Dendritic cell treated with granulocyte-macrophage colony-stimulating factor and Interleukin-4, amounts not matched to agents 40 ng/mL and 50 ng/mL, for 4 days (primary cell): ENCODE measurements at regions not wholly inside any gene's neighbourhood (a gene's known extent, or its start where the extent isn't known, plus 50 kb on each side); places are given as distances from the start of the nearest gene placed in this dataset.

Source experiments
- H3K27ac Mint-ChIP-seq: one replicate; pipeline ENCODE4 v1.8.0; 2022; ENCODE audit warnings: mild to moderate bottlenecking, mixed read lengths
- H3K27me3 Mint-ChIP-seq: one replicate; pipeline ENCODE4 v1.8.0; 2022; ENCODE audit warnings: mild to moderate bottlenecking, mixed read lengths
- H3K36me3 Mint-ChIP-seq: one replicate; pipeline ENCODE4 v1.8.0; 2022; ENCODE audit warnings: low read depth, mixed read lengths
- H3K4me1 Mint-ChIP-seq: one replicate; pipeline ENCODE4 v1.8.0; 2022; ENCODE audit warnings: low read depth, mixed read lengths
- H3K4me3 Mint-ChIP-seq: one replicate; pipeline ENCODE4 v1.8.0; 2022; ENCODE audit warnings: mild to moderate bottlenecking, moderate library complexity, mixed read lengths
- H3K9me3 Mint-ChIP-seq: one replicate; pipeline ENCODE4 v1.8.0; 2022; ENCODE audit warnings: mixed read lengths
- intact Hi-C: fragments of 100-400 bp; cut with micrococcal nuclease; formaldehyde crosslinking; loops from one replicate; pipeline ENCODE4 v1.15.0; 2022

DNA sequence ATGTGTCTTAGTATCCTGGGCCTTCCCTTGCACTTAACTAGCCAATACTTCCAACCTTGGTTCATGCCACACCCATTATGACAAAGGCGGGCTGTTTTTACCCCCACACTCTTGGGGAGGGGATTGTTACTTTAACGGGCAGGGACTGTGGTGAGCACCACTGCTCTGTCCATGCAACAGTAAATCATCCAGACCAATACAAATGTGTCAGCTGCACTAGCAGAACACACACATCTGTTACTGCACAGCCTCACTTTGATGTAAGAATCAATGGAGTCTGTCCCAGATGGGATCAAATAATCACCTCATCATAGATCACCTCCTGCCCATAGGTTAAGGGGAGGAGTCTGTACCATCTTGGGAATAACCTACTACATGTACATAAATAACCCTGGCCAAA, 58.1 kb downstream of the NPAP1 start:
- Mint-ChIP-seq H3K4me3 (no peak overlapping the region), H3K27me3 (no peaks in the 10 kb centered on the region), H3K4me1 (no peaks in the 10 kb centered on the region), H3K9me3 (peaks cover 33% of the 10 kb centered on the region), H3K27ac (no peak overlapping the region), H3K36me3 (no peaks in the 10 kb centered on the region)
- intact Hi-C loops: no loop called here

DNA sequence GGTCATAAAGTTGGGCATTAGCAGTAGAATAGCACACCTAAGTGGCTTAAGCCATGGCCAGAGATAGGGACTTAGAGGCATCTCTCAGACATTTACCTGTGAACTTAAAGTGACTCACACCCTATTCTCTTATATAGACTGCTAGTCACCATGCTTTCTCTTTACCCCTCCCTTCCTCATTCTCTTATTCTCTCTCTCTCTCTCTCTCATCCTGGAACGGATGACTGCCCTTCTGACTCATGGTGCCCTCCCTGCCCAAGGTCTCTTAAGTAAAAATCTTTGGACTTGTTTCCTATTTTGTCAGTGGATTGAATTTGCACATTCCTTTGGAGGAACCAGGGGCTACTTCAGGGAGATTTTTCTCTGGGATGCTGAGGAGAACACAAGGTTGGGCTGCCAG, 58.8 kb downstream of the NPAP1 start:
- H3K36me3 Mint-ChIP-seq: no peaks in the 10 kb centered on the region

DNA sequence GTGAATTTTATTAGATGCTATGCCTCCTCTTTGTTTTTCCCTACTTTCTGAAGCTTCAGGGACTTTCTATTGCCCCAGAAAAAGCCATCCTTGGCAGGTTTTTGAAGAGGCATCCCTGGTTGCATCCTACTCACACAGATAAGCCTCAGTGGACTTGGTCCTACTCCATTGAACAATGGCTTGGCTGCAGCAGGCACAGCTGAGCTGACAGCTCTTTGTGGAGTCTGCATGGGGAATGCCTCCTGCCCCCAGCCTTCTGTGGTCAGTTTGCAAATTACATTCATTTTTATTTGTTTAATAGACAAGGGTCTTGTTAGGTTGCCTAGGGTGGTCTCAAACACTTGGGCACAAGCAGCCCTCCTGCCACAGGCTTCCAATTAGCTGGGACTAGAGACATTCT, 69.7 kb downstream of the NPAP1 start:
- no peaks in the 10 kb centered on the region for H3K27me3 Mint-ChIP-seq
- intact Hi-C loops: no loop called here
- H3K4me1 Mint-ChIP-seq: no peaks in the 10 kb centered on the region
- peaks cover 39% of the 10 kb centered on the region for H3K9me3 Mint-ChIP-seq
- H3K4me3 Mint-ChIP-seq: no peak overlapping the region
- no peak overlapping the region for H3K27ac Mint-ChIP-seq
- H3K36me3 Mint-ChIP-seq: no peaks in the 10 kb centered on the region

More for the DNA sequence above, 58.8 kb downstream of the NPAP1 start:
- intact Hi-C loops: no loop called here
- Mint-ChIP-seq H3K27ac (no peak overlapping the region), H3K4me3 (no peak overlapping the region), H3K27me3 (no peaks in the 10 kb centered on the region), H3K9me3 (peaks cover 25% of the 10 kb centered on the region), H3K4me1 (no peaks in the 10 kb centered on the region)

DNA sequence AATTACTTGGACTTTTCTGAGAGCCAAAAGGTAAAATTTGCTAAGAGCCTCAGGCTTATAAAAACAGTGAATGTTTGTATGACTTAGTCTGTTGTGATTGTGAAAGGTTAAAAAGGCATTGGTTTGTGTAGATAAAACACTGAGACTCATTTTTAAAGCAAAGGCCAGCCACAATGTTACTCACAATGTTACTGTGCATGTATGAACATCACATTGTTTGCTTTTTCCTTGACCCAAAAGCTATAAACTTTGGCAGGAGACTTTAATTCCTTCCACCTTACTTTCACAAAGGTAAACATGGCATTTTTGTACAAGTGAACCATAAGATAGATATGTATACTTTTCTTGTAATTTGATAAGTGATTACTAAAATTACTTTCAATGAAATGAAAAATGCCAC, 70.5 kb downstream of the NPAP1 start:
- Mint-ChIP-seq H3K9me3 (peaks cover 32% of the 10 kb centered on the region), H3K36me3 (no peaks in the 10 kb centered on the region), H3K27ac (no peak overlapping the region), H3K27me3 (no peaks in the 10 kb centered on the region), H3K4me3 (no peak overlapping the region), H3K4me1 (no peaks in the 10 kb centered on the region)
- intact Hi-C loops: no loop called here

DNA sequence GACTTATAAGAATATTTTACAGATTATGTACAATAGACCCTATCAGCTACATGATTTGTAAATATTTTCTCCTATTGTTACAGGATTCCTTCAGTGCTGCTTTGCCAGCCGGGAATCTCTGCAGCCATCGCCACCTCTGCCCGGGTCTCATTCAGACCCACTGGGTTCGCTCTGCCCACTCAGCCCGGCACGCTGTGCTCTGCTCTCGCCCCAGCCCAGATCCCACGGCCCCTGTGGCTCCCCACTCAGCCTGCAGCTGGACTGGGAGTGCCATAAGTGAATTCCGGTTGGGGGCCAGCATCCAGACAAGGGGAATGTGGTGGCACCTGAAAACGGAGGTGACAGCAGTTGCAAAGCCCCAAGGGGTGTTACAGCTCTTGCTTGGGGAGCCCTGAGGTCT, 71.8 kb downstream of the NPAP1 start:
- Mint-ChIP-seq H3K4me1 (no peaks in the 10 kb centered on the region), H3K27me3 (no peaks in the 10 kb centered on the region), H3K9me3 (peaks cover 21% of the 10 kb centered on the region), H3K27ac (no peak overlapping the region), H3K4me3 (no peak overlapping the region), H3K36me3 (no peaks in the 10 kb centered on the region)
- intact Hi-C loops: no loop called here

DNA sequence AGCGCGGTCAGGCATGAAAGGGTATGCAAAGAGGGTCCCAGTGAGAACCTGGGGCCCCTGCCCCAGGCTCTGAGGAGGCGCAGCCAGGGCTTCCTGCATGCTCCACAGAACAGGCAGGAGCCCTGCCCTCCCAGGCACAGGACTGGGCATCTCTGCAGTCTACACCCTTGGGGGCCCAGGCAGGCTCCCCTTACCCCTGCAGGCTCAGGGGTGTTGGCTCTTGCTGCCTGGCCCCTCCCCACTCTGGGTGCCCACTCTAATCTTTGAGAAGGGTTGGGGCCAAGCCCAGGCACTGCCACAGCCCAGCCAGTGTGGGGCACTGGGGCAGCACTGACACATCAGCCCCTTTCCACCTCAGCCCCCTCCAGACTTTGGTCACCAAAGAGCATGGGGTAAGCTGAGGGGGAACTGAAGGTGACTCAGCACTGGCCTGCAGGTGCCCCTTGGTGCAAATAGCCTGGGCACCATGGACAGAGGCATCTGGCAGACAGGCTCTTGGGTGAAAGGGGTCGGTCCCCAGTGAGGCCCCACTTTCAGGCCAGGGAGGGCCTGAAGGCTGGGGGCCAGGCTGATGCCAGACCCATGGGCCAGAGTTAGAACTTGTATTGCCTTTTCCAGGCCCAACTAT, 73.4 kb downstream of the NPAP1 start:
- Mint-ChIP-seq H3K27ac (no peak overlapping the region), H3K9me3 (peaks cover 21% of the 10 kb centered on the region), H3K4me1 (no peaks in the 10 kb centered on the region), H3K36me3 (no peaks in the 10 kb centered on the region), H3K4me3 (no peak overlapping the region), H3K27me3 (no peaks in the 10 kb centered on the region)
- intact Hi-C loops: no loop called here

DNA sequence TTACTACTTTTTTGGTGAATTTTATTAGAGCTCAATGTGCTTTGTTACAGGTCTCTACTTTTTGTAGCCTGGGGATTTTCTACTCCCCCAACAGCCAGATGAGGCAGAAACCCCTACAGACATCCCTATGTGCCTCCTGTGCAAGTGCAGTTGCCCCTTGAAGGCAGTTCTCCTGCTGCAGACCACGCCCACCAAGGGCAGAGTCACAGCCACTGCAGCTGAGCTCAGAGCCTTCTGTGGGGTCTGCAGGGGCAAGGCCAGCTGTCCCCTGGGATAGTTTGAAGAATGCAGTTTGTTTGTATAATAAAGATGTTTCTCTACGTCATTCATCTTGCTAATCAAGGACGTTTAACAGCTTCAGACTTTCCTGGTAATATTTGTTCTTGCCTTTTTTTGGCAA, 76.8 kb downstream of the NPAP1 start:
- Mint-ChIP-seq H3K36me3 (no peaks in the 10 kb centered on the region), H3K9me3 (peaks cover 30% of the 10 kb centered on the region), H3K27me3 (no peaks in the 10 kb centered on the region), H3K4me1 (no peaks in the 10 kb centered on the region), H3K4me3 (no peak overlapping the region), H3K27ac (no peak overlapping the region)
- intact Hi-C loops: no loop called here

DNA sequence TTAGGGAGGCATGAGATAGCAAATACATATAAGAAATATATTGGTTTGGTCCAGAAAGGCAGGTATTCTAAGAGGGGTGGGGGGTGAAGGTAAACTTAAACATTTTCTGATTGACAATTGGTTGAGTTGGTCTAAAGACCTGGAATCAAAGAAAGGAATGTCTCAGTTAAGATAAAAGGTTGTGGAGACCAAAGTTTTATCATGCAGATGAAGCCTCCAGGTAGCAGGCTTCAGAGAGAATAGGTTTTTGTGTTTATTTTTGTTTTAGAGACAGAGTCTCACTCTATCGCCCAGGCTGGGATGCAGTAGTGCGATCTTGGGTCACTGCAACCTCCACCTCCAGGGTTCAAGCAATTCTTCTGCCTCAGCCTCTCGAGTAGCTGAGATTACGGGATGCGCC, 80.5 kb downstream of the NPAP1 start:
- intact Hi-C loops: no loop called here
- no peaks in the 10 kb centered on the region for H3K4me1 Mint-ChIP-seq
- H3K4me3 Mint-ChIP-seq: no peak overlapping the region
- peaks cover 15% of the 10 kb centered on the region for H3K9me3 Mint-ChIP-seq
- H3K27ac Mint-ChIP-seq: no peak overlapping the region
- H3K36me3 Mint-ChIP-seq: no peaks in the 10 kb centered on the region
- H3K27me3 Mint-ChIP-seq: no peaks in the 10 kb centered on the region

DNA sequence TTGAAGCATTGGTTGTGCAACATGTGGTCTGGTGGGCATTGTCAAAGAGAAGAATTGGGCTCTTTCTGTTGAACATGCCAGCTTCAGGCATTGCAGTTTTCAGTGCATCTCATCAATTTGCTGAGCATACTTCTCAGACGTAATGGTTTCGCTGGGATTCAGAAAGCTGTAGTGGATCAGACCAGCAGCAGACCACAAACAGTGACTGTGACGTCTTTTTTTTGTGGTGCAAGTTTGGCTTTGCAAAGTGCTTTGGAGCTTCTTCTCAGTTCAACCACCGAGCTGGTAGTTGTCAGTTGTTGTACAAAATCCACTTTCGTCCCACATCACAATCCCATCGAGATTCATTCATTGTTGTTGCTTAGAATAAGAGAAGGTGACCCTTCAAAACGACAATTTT, 84.5 kb downstream of the NPAP1 start:
- Mint-ChIP-seq H3K4me1 (no peaks in the 10 kb centered on the region), H3K27ac (no peak overlapping the region), H3K9me3 (peaks cover 15% of the 10 kb centered on the region), H3K4me3 (no peak overlapping the region), H3K36me3 (no peaks in the 10 kb centered on the region), H3K27me3 (no peaks in the 10 kb centered on the region)
- intact Hi-C loops: no loop called here

DNA sequence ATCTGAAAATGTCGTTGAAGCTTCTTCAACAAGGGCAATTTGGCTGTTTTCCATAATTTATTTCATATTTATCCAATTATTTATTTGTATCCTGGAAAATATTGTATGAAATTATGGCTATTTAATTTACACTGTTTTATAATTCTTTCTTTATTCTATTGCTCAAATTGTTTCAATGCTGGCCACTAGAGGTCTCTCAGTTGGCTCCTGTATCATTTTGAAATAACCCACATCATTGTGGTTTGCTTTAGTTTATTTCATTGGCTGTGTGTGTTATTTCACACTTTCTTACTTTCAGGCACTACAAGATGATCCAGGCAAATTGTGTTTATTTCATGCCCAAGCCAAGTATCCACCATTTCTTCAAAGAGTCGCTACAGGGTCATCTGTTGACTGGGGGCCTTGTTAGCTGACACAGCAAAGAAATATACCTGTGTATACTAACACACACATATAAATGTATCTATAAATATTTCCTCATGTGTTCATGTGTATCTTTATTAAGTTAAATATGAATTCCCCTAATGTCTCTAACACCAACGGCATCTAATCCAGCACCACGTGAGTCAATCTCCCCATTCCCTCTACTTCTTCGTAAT, 86.2 kb downstream of the NPAP1 start:
- intact Hi-C loops: no loop called here
- Mint-ChIP-seq H3K27me3 (no peaks in the 10 kb centered on the region), H3K36me3 (no peaks in the 10 kb centered on the region), H3K4me1 (no peaks in the 10 kb centered on the region), H3K4me3 (no peak overlapping the region), H3K9me3 (peaks cover 8% of the 10 kb centered on the region), H3K27ac (no peak overlapping the region)

DNA sequence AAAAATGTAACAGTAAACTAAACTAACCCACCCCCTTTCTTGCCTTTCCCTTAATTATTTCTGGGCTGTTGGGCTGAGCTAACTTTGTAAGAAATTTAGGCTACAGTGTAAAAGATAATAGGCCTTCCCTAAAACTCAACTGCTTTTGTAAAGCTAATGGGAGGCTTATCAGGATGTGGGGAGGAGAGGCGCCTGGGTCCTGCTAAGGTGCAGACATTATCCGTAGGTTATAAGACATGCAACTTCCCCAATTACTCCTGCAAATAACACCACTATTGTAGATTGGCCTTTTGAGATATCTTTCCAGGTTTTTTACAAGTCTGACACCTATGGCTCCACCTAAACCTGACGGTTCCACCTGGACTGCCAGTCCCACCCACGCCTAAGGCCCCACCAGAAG, 88.3 kb downstream of the NPAP1 start:
- H3K4me1 Mint-ChIP-seq: no peaks in the 10 kb centered on the region
- H3K27me3 Mint-ChIP-seq: no peaks in the 10 kb centered on the region
- H3K9me3 Mint-ChIP-seq: no peaks in the 10 kb centered on the region
- H3K4me3 Mint-ChIP-seq: no peak overlapping the region
- intact Hi-C loops: no loop called here
- no peak overlapping the region for H3K27ac Mint-ChIP-seq
- no peaks in the 10 kb centered on the region for H3K36me3 Mint-ChIP-seq

DNA sequence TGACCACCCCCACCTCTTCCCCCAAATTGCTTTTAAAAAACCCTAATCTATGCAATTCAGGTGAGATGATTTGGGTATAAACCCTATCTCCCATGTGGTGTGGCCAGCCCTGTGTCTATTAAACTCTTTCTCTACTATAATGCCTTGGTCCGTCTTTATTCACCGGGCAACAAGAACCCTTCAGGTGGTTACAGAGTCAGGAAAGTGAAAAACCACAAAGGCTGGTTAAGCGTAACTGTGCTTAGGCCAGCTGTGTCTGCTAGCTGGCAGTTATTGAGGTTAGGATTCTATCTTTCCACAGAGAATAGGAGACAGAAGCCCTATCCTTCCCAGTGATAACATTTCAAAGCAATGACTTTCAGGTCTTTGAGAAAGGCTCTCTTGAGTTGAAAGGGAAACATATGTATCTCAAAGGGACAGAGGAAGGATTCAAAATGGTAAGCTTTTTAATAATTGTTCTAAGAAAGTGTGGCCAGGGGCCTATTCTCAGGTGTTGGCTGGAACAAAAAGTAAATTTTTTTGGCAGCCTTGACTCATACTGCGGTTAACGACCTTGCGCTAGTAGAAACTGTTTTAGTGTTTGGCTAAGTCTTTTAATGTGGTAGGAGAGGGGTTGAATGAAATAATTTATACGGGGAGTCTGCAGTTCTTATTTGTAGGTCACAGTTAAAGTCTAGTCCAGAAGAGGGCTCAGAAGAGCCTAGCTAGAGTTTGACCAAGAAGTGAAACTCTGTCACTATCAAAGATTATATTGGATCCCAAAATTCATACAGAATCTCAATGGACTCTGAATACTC, 89.0 kb downstream of the NPAP1 start:
- no peak overlapping the region for H3K27ac Mint-ChIP-seq
- no peak overlapping the region for H3K4me3 Mint-ChIP-seq
- H3K9me3 Mint-ChIP-seq: no peaks in the 10 kb centered on the region
- H3K36me3 Mint-ChIP-seq: no peaks in the 10 kb centered on the region
- no peaks in the 10 kb centered on the region for H3K27me3 Mint-ChIP-seq
- H3K4me1 Mint-ChIP-seq: no peaks in the 10 kb centered on the region
- intact Hi-C loops: no loop called here

DNA sequence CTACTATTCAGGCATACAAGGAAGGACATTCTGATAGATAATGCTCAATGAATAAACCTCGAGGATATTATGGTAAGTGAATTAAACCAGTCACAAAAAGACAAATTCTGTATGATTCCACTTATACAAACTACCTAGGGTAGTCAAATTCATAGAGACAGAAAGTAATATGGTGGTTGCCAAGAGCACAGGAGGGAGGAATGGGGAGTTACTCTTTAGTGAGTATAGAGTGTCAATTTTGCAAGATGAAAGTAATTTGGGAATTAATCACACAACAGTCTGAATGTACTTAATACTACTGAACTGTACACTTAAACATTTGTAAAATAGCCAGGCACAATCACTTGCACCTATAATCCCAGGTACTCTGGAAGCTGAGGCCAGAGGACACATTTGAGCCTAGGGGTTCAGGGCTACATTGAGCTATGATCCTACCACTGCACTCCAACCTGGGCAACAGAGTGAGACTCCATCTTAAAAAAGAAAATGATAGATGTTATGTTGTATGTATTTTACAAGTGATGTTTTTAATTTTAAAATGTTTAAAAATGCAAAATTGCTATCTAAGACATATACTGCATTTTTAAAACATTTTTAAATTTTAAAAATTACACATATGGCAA, 91.0 kb downstream of the NPAP1 start:
- Mint-ChIP-seq H3K27me3 (no peaks in the 10 kb centered on the region), H3K36me3 (no peaks in the 10 kb centered on the region), H3K27ac (no peak overlapping the region), H3K4me1 (no peaks in the 10 kb centered on the region), H3K9me3 (peaks cover 3% of the 10 kb centered on the region), H3K4me3 (no peak overlapping the region)
- intact Hi-C loops: no loop called here

DNA sequence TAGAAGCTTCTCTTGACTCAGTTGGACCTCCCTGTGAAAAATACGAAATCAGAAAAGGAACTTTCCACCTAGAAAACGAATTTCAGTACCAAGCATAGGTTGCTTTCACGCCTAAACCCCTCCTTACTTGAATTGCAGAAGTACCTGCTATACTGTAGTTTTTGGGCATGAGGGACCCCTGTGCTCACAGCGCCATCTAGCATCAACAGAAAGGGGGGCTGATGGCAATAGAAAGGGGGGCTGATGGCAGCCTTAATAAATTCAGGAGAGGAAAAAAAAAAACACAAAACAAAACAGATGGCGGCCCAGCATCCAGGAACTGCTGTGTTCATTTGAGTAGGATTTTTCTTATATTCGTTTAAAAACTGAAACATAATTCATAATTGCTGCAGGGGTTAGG, 96.7 kb downstream of the NPAP1 start:
- Mint-ChIP-seq H3K27me3 (peaks cover 5% of the 10 kb centered on the region), H3K4me3 (no peak overlapping the region), H3K27ac (no peak overlapping the region), H3K36me3 (no peaks in the 10 kb centered on the region), H3K4me1 (no peaks in the 10 kb centered on the region), H3K9me3 (peaks cover 47% of the 10 kb centered on the region)
- intact Hi-C loops: no loop called here
